ENCODE measurements at regions not wholly inside any gene's neighbourhood (a gene's known extent, or its start where the extent isn't known, plus 50 kb on each side); places are given as distances from the start of the nearest gene placed in this dataset.

GRCh38 chr6:56005426-56005825 is 130.0 kb upstream of the BMP5 start:
- intact Hi-C loops (cut with micrococcal nuclease), result no loop called here
- ATAC-seq (no peak), DNase-seq (no peak)

DNA sequence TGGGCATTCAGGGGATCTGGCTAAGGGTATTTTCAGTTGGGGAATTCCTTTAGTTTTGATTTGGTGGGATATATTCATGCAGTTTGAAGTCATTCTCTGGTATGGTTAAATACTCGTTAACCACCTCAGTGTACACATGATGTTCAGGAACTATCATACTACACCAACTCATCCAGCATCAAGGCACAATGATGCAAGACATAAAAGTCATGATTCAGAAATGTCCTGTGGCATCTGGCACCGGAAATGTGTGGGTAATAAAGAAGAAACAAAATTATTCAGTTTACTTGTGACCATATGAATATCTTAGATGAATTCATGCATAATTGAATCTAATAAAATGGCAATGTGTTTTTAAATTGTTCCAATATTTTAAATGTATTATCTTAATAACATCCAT is 129.0 kb upstream of the BMP5 start:
- no peak for DNase-seq
- no peak for ATAC-seq
- intact Hi-C loops (cut with micrococcal nuclease), result no loop called here

GRCh38 chr6:56003616-56004015 is 128.2 kb upstream of the BMP5 start:
- ATAC-seq (no peak), DNase-seq (no peak)
- intact Hi-C loops (cut with micrococcal nuclease), result no loop called here

GRCh38 chr6:56002336-56002735 is 126.9 kb upstream of the BMP5 start:
- DNase-seq (no peak), ATAC-seq (no peak)
- intact Hi-C loops (cut with micrococcal nuclease), result no loop called here

GRCh38 chr6:55998576-55998975 is 123.2 kb upstream of the BMP5 start:
- ATAC-seq (no peak), DNase-seq (no peak)
- intact Hi-C loops (cut with micrococcal nuclease), result no loop called here

GRCh38 chr6:55997223-55997874 is 122.0 kb upstream of the BMP5 start:
- intact Hi-C loops (cut with micrococcal nuclease), result no loop called here
- ATAC-seq (no peak), DNase-seq (no peak)

- no peak for ATAC-seq
- intact Hi-C loops (cut with micrococcal nuclease), result no loop called here
- DNase-seq, result no peak
Measured at GRCh38 chr6:55994531-55994930, 119.1 kb upstream of the BMP5 start.

DNA sequence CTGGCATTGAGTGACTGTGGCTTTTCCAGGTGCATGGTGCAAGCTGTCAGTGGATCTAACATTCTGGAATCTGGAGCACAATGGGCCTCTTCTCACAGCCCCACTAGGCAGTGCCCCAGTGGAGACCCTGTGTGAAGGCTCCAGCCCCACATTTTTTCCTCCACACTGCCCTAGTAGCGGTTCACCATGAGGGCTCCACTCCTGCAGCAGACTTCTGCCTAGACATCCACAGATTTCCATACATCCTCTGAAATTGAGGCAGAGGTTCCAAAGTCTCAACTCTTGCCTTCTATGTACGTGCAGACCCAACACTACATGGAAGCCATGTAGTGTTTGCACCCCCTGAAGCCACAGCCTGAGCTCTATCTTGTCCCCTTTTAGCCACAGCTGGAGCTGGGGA is 118.0 kb upstream of the BMP5 start:
- DNase-seq (no peak), ATAC-seq (no peak)
- intact Hi-C loops (cut with micrococcal nuclease), result no loop called here

- no peak for ATAC-seq
- intact Hi-C loops (cut with micrococcal nuclease), result no loop called here
- DNase-seq, result no peak
Measured at GRCh38 chr6:55992546-55992945, 117.2 kb upstream of the BMP5 start.

DNA sequence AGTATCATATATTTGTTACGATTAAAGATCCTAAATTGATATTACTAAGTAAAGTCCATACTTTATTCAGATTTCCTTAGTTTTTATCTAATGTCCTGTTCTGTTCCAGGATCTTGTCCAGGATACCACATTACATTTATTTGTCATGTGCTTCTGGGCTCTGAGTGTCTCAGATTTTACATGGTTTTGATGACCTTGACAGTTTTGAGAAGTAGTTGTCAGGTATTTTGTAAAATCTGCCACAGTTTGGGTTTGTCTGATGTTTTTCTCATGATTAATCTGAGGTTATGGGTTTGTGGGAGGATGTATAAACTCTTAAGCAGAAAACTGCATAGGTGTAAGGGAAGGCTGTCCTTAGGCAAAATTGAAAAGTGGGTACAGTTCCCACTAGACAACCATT is 109.9 kb upstream of the BMP5 start:
- no peak for DNase-seq
- intact Hi-C loops (cut with micrococcal nuclease), result no loop called here
- no peak for ATAC-seq

DNA sequence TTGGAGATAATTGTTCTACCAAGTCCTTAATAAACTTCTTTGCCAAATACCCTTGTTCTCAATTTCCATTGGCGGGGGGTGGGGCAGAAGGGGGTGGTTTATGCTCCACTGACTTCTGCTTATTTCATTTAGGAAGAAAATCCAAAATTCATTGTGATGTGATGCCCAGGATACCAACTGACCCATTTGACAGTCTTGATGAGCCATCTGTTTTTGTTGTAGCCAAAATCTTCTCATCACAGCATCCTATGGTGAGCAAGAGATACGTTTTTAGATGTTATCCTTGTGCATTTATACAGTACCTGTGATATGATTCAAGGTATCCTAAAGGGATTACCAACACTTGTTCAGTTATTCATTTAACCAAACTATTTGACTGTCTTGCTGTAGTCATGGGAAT is 108.5 kb upstream of the BMP5 start:
- ATAC-seq (no peak), DNase-seq (no peak)
- intact Hi-C loops (cut with micrococcal nuclease), result no loop called here

DNA sequence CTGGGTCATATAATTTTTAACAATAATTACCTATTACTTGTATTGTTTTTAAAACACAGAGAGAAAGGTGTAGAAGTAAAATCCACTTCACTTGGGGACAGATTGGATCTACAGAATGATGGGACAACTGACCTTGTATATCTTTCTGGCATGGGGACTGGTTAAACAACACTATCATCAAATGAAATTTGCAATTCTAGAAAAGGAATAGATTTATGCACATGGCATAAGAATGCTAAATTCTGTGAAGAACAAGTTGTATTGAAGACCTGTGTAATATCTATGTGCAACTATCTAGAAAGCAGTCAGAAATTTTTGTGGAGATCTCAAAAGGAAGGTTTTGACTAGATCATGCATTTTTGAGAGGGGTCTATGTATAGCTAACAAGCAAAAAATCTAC is 106.3 kb upstream of the BMP5 start:
- intact Hi-C loops (cut with micrococcal nuclease), result no loop called here
- ATAC-seq (no peak), DNase-seq (no peak)

DNA sequence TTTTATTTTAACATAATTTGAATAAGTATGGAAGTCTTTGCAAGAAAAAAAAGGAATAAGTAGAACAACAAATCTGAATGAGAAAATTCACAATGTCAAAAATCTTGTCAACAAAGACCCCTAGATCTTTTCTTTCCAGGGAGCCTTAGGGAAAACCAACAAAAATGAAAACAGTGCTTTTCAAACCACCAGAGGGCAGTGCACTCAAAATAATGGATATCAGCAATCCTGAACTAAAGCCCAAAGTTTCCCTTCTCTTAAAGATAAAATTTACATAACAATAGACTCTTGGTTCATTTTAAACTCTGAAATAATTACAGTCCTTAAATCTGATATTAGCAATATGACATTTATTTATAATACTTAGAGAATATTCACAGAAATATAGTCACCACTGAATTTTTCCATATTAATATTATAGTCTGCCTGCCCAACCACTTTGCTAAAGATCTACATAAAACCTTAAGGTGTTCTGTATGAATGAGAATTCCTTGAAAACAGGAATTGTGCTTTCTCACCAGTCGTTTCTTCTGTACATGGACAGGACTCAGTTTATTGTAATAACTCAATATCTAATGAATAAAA is 105.3 kb upstream of the BMP5 start:
- ATAC-seq (peak; percentile 47), DNase-seq (no peak)
- intact Hi-C loops (cut with micrococcal nuclease), result loop anchor here (1.0 kb wide), 1 partner anchor 312 kb away; no protein-coding TSS in a partner anchor

- DNase-seq (no peak), ATAC-seq (no peak)
- intact Hi-C loops (cut with micrococcal nuclease), result no loop called here
Measured at GRCh38 chr6:55979526-55979925, 104.1 kb upstream of the BMP5 start.

- no peak for DNase-seq
- intact Hi-C loops (cut with micrococcal nuclease), result no loop called here
- ATAC-seq, result no peak
Measured at GRCh38 chr6:55977959-55978665, 102.7 kb upstream of the BMP5 start.

DNA sequence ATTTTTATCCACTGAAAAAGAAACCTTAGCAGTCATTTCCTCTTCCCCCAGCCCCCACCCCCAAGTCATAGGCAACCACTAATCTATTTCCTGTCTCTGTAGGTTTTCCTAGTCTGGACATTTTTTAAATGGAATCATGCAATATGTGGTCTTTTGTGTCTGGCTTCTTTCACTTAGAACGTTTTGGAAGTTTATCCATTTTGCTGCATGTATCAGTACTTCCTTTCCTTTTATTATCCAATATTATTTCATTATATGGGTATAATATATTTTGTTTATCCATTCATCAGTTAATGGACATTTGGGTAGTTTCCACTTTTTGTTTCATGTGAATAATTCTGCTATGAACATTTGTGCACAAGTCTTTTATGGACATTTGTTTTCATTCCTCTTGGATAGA is 99.3 kb upstream of the BMP5 start:
- intact Hi-C loops (cut with micrococcal nuclease), result no loop called here
- ATAC-seq, result no peak
- no peak for DNase-seq

DNA sequence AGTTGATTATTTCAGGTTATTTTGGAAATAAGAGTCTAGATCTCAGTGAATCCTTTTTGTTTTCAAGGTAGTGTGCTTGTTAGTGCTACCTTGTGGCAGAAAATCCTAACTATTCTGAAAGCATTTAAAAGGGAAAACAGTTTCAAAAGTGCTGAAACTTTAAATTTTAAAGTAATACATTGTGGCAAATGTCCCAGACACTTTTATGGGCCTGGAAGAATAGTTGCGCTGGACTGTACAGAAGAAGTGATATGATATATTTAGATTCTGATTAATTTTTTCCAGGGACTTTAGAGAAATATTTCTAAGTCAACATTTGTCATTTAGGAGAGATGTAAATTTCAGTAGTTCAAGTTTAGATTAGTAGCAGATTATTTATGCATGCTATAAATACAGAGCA is 96.7 kb upstream of the BMP5 start:
- DNase-seq (no peak), ATAC-seq (no peak)
- intact Hi-C loops (cut with micrococcal nuclease), result no loop called here

DNA sequence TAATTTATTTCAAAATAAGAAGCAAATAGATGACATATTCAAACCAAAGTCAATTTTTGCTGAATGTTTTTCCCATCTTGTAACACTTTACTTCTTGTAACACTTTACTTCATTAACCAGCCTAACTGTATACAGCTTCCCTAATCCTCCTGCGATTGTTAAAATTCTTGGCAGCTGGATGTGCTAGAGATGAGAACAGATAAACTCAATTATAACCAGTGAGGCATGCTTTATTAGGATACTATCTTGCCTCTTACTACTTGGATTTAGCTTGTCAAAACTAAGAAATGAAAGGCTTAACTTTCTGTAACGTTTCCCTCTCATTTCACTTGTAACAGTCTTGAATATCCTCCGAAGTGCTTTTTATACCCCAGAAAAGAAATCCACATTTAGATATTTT is 94.1 kb upstream of the BMP5 start:
- ATAC-seq, result no peak
- intact Hi-C loops (cut with micrococcal nuclease), result no loop called here
- no peak for DNase-seq

GRCh38 chr6:55968926-55969325 is 93.5 kb upstream of the BMP5 start:
- ATAC-seq (no peak), DNase-seq (no peak)
- intact Hi-C loops (cut with micrococcal nuclease), result no loop called here

GRCh38 chr6:55964136-55964535 is 88.7 kb upstream of the BMP5 start:
- intact Hi-C loops (cut with micrococcal nuclease), result no loop called here
- ATAC-seq (peak; percentile 25), DNase-seq (no peak)

- intact Hi-C loops (cut with micrococcal nuclease), result no loop called here
- peak; percentile 38 for DNase-seq
- ATAC-seq, result peak; percentile 44
Measured at GRCh38 chr6:55963301-55963700, 87.9 kb upstream of the BMP5 start.

Measured in left ventricle myocardium superior (tissue), 1 donor.